HG02642 (cell line): ENCODE measurements at regions not wholly inside any gene's neighbourhood (a gene's known extent, or its start where the extent isn't known, plus 50 kb on each side); places are given as distances from the start of the nearest gene placed in this dataset.
"Not testable (repeated sequence)": the region's sequence is repeated elsewhere in the genome, so short reads cannot be mapped to it uniquely, and the experiment has no call there.

ENCODE experiments used
- ATAC-seq: cut with Tn5 transposase; IDR thresholded peaks from one replicate; pipeline ENCODE4 v1.9.1; 2021; ENCODE audit warnings: mild to moderate bottlenecking; ENCODE audit not compliant: unreplicated experiment, poor library complexity

DNA sequence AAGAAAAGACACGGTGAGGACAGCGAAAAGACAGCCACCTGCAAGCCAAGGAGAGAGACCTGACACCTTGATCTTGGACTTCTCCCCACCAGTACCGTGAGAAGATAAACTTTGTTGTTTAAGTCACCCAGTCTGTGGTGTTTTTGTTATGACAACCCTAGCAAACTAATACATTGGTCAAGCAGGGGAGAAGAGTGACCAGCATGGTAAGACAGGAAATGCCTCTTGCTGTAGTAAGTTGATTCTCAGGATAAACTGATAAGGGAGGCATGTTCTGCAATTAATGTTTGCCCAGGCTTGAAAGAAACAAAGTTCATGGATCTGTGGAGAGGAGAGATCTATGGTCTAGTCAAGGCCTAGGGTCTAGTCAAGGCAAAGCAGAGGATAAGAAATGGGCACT, 801.2 kb downstream of the MAT2B start:
- ATAC-seq, result no peak

- ATAC-seq, result no peak
These were observed 807.4 kb downstream of the MAT2B start for GRCh38 chr5:164312801-164313200.

- ATAC-seq, result no peak
These were observed 812.3 kb downstream of the MAT2B start for GRCh38 chr5:164317676-164318075.

GRCh38 chr5:164319161-164319560, 813.7 kb downstream of the MAT2B start:
- ATAC-seq, result no peak

GRCh38 chr5:164324239-164324638, 818.8 kb downstream of the MAT2B start:
- no peak for ATAC-seq

GRCh38 chr5:164326219-164326618, 820.8 kb downstream of the MAT2B start:
- ATAC-seq, result no peak

- ATAC-seq, result not testable (repeated sequence)
These were observed 821.7 kb downstream of the MAT2B start for GRCh38 chr5:164327166-164327565.

GRCh38 chr5:164332349-164333196, 827.2 kb downstream of the MAT2B start:
- no peak for ATAC-seq

DNA sequence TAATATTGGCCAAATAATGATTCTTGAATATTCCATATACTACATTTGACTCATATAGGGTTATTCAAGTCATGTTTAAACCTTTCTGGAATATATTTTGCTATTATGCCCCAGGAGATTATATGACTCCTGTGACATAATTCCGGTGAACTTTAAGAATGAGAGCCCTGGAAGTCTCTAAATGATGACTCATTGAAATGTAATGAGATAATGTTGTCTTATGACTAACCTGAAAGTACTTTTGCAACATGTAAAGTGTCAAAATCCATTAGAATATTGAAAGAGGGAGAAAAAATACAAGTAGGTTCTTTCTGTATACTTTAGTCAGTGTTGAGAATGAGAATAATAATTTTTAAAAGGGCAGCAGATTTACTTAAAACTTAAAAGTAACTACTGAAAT, 830.4 kb downstream of the MAT2B start:
- ATAC-seq, result no peak

DNA sequence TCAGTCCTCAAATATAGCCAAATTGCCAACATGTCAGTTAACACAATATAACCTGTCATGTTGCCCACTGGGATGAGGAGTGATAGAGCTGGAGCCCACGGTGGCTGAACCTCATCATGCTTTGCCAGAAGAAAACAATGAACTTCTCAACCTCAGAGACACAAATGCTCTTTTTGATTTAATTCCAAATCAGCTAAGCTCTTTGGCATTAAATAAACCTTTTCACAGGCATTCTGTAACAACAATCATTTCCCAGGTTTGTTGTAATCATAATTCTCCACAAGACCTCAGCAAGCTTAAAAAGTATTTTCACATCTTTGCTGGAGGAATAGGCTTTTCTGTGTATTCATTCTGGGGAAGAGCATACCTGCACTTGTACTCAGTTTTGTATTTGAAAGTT, 830.9 kb downstream of the MAT2B start:
- ATAC-seq, result no peak

DNA sequence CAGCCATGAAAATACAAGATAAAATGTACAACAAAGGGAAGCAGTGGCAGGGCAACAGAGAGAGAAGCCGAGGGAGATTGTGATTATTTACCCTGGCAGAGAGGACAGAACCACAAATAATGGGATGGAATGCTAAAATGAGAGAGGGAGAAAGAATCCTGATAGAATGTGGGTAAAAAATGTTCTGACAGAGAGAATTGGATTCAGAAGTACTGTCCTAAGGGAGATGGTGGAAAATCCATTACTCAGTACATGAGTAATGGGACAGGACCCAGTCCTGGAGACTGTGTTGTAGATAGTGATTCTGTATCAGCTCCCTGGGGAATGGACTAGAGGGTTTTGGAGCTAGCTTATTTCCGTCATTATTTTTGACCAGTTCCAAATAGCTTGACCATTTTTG, 831.5 kb downstream of the MAT2B start:
- no peak for ATAC-seq

- no peak for ATAC-seq
These were observed 835.7 kb downstream of the MAT2B start for GRCh38 chr5:164341056-164341619.

- ATAC-seq, result no peak
These were observed 839.9 kb downstream of the MAT2B start for GRCh38 chr5:164345173-164345849.

GRCh38 chr5:164345853-164346252, 840.4 kb downstream of the MAT2B start:
- no peak for ATAC-seq

GRCh38 chr5:164346785-164347630, 841.6 kb downstream of the MAT2B start:
- ATAC-seq, result no peak

DNA sequence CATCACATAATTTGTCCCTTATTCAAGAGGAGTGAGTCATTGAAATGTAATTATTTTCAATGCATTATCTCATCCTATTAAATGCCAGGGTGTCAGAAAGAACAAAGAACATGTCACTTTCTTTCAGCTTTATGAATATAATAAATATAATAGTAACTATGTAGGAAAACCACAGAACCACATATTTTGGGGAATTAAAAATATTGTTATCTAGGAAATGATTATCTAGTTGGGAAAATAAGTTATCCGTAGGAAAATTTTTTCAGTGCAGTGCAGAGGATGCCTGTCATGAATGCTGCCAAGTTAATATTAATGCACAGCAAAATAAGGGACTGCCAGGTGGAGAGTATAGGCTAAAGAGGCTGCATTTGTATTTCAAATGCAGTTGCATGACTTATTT, 844.8 kb downstream of the MAT2B start:
- no peak for ATAC-seq

DNA sequence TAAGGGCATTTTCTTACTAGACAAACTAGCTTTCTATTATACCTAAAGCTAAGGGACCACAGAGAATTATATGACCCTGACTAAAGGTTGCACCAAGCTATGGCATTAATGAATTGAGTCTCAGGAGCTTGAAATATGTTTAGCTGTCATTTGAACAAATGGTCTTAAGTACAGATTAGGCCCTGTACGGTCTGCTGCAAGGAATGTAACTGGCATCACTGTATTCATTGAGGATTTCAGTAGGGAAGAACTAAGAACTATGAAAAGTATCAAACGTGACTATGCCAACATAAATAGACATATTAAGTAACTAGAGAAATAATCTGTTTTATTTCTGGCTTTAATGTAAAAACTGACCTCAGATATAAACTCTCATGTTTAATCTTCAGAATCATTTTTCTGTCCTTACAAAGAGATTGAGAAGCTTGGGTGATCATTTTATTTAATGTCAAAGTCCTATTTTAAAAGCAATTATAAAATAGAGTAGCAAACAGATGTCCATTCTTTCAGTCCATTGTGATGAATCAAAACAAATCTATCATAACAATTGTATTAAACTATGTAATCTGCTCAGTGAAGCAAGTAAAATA, 845.9 kb downstream of the MAT2B start:
- no peak for ATAC-seq

- ATAC-seq, result no peak
These were observed 847.3 kb downstream of the MAT2B start for GRCh38 chr5:164352695-164353094.

DNA sequence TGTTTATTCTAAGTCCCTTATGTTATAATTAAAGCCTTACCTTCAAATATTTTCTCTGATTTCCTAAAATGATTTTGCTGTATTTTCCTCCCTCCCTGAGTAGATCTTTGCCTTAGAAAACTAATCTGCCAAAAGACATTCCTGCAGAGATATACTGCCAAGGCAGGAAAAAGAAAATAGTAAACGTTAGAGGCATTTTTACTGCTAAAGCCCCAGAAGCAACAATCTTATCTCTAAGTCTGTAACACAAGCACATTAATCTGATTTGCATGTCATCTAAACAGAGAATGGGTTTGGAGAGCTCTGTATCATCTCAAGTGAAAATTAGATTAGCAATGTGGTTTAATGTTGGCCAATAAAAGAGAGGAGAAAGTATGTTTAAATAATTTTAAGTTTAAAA, 847.7 kb downstream of the MAT2B start:
- ATAC-seq, result no peak

- no peak for ATAC-seq
These were observed 848.8 kb downstream of the MAT2B start for GRCh38 chr5:164354139-164354751.
